ENCODE measurements at regions not wholly inside any gene's neighbourhood (a gene's known extent, or its start where the extent isn't known, plus 50 kb on each side); places are given as distances from the start of the nearest gene placed in this dataset.

DNA sequence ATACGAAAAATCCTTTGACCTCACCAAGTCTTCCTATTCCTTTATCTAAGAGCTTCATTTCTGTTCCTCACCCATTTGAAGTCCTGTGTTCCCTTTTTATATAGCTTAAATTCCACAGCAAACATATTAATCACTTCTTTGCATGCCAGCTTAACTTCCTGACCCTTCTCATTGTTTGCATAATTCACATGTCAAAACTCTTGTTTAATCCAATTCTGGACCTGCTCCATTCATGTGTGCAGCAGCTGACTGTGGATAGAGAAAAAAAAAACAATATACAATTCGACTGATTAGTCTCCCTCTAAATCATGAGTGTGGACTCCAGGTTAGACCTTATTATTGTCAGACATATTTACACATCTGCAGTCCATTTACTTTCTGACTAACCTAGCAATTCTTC, 991.2 kb upstream of the TENM4 start:
- TF ChIP-seq, protein P1, sequence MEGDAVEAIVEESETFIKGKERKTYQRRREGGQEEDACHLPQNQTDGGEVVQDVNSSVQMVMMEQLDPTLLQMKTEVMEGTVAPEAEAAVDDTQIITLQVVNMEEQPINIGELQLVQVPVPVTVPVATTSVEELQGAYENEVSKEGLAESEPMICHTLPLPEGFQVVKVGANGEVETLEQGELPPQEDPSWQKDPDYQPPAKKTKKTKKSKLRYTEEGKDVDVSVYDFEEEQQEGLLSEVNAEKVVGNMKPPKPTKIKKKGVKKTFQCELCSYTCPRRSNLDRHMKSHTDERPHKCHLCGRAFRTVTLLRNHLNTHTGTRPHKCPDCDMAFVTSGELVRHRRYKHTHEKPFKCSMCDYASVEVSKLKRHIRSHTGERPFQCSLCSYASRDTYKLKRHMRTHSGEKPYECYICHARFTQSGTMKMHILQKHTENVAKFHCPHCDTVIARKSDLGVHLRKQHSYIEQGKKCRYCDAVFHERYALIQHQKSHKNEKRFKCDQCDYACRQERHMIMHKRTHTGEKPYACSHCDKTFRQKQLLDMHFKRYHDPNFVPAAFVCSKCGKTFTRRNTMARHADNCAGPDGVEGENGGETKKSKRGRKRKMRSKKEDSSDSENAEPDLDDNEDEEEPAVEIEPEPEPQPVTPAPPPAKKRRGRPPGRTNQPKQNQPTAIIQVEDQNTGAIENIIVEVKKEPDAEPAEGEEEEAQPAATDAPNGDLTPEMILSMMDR (IDR thresholded peaks at IDR 0.05) = no peak
- TF ChIP-seq POLR2A (IDR thresholded peaks at IDR 0.05) = no peak
